OCI-LY7 (cell line): ENCODE measurements at regions not wholly inside any gene's neighbourhood (a gene's known extent, or its start where the extent isn't known, plus 50 kb on each side); places are given as distances from the start of the nearest gene placed in this dataset.

Experiments used
- EZH2phosphoT487 ChIP-seq: fragments of 200-600 bp; sonication (generic); IDR thresholded peaks from 2 replicates; pipeline ENCODE4 v1.6.1; 2018; ENCODE audit warnings: low read depth, borderline replicate concordance, mild to moderate bottlenecking, mixed run types, antibody characterized with exemption, low read length, moderate library complexity, mixed read lengths
- TF ChIP-seq, protein P1 (sequence below): fragments of 200-600 bp; sonication (generic); conservative IDR thresholded peaks from 2 replicates; pipeline ENCODE4 v1.5.1; 2014; ENCODE audit warnings: mild to moderate bottlenecking, antibody characterized with exemption, low read length, moderate library complexity, mixed read lengths

DNA sequence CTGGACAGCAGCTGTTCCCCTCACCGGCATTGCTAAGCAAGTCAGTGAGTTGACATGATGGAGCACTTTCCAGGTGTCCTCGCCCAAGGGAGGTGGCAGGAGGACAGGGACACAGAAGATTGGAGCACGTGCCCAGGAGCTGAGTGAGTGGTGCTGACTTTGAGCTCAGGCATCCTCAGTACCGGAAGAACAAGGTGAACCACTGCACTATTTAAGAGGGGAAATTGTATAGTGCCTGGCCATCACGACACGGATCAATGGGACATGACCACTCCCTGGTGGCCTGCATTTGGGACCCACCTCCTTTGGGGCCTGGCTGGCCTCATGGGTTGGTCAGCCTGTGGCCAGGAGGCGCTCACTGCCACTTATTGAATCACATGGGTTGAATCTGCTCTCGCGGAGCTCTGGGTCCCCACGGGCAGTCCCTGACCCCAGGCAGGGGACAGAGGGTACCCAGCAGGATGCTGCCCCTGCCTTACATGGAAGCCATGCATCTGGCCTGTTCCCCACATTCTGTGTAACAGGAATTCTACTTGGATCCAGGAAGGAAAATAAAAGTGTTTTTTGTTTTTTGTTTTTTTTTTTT is 206.9 kb upstream of the ZNF536 start:
- TF ChIP-seq, protein P1, sequence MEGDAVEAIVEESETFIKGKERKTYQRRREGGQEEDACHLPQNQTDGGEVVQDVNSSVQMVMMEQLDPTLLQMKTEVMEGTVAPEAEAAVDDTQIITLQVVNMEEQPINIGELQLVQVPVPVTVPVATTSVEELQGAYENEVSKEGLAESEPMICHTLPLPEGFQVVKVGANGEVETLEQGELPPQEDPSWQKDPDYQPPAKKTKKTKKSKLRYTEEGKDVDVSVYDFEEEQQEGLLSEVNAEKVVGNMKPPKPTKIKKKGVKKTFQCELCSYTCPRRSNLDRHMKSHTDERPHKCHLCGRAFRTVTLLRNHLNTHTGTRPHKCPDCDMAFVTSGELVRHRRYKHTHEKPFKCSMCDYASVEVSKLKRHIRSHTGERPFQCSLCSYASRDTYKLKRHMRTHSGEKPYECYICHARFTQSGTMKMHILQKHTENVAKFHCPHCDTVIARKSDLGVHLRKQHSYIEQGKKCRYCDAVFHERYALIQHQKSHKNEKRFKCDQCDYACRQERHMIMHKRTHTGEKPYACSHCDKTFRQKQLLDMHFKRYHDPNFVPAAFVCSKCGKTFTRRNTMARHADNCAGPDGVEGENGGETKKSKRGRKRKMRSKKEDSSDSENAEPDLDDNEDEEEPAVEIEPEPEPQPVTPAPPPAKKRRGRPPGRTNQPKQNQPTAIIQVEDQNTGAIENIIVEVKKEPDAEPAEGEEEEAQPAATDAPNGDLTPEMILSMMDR = no peak
- TF ChIP-seq EZH2phosphoT487 = no peak
